ENCODE measurements at regions not wholly inside any gene's neighbourhood (a gene's known extent, or its start where the extent isn't known, plus 50 kb on each side); places are given as distances from the start of the nearest gene placed in this dataset.

DNA sequence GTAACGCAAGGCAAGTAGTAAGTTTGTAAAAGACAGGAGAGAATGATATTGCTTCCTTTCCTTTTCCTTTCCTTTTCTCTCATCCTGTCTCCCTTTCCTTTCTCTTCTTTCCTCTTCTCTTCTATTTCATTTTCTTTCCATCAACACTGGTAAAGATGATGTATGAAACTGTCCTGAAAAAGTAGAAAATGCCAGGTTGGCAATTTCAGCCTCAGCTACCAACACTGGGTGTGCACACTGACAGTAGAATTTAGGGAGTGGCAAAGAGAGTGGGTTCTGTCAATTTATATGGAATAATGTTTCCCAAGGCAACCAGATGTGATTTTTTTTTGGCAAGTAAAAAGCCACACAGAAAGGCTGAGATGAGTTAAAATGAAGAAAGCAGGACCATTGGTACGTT is 155.7 kb upstream of the ZRANB2 start:
- TF ChIP-seq, protein P1, sequence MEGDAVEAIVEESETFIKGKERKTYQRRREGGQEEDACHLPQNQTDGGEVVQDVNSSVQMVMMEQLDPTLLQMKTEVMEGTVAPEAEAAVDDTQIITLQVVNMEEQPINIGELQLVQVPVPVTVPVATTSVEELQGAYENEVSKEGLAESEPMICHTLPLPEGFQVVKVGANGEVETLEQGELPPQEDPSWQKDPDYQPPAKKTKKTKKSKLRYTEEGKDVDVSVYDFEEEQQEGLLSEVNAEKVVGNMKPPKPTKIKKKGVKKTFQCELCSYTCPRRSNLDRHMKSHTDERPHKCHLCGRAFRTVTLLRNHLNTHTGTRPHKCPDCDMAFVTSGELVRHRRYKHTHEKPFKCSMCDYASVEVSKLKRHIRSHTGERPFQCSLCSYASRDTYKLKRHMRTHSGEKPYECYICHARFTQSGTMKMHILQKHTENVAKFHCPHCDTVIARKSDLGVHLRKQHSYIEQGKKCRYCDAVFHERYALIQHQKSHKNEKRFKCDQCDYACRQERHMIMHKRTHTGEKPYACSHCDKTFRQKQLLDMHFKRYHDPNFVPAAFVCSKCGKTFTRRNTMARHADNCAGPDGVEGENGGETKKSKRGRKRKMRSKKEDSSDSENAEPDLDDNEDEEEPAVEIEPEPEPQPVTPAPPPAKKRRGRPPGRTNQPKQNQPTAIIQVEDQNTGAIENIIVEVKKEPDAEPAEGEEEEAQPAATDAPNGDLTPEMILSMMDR (IDR thresholded peaks at IDR 0.05), result no peak
- no peak for TF ChIP-seq POLR2A (IDR thresholded peaks at IDR 0.05)

All from adrenal gland (tissue), 5 donors.